ENCODE measurements at regions not wholly inside any gene's neighbourhood (a gene's known extent, or its start where the extent isn't known, plus 50 kb on each side); places are given as distances from the start of the nearest gene placed in this dataset.

GRCh38 chr6:140816681-140817080 lies 1316.0 kb upstream of the GJE1 start:
- ATAC-seq: no peak
- intact Hi-C loops (cut with DNase I): no loop called here

DNA sequence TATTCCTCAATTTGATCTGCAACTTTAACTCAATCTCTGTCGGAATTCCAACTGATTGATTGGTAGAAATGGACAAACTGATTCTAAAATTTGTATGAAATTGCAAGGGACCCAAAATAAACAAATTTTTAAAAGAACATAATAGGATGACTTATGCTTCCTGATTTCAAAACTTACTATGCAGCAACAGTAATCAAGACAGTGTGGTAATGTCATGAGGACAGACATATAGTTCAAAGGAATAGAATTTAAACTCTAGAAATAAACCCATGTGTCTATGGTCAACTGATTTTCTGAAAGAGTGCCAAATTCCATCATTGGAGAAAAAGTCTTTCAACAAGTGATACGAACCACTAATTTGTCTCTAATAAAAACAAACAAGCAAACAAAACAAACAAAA lies 1320.1 kb upstream of the GJE1 start:
- Histone ChIP-seq H3K4me3 (no peak overlapping the region), H3K27me3 (ENCODE audit: low read depth) (no peaks in the 10 kb centered on the region), H3K36me3 (no peaks in the 10 kb centered on the region), H3K9me3 (no peaks in the 10 kb centered on the region), H3K4me1 (no peaks in the 10 kb centered on the region), H3K27ac (no peak overlapping the region)
- intact Hi-C loops (cut with DNase I): no loop called here
- ATAC-seq (no peak), DNase-seq (no peak)
- TF ChIP-seq CTCF (IDR thresholded peaks at IDR 0.05): no peak

More at GRCh38 chr6:140816681-140817080, 1316.0 kb upstream of the GJE1 start:
- Histone ChIP-seq H3K9me3 (no peaks in the 10 kb centered on the region), H3K27me3 (ENCODE audit: low read depth) (no peaks in the 10 kb centered on the region), H3K4me3 (no peak overlapping the region), H3K27ac (no peak overlapping the region), H3K4me1 (no peaks in the 10 kb centered on the region), H3K36me3 (no peaks in the 10 kb centered on the region)
- DNase-seq: no peak
- TF ChIP-seq CTCF (IDR thresholded peaks at IDR 0.05): no peak

DNA sequence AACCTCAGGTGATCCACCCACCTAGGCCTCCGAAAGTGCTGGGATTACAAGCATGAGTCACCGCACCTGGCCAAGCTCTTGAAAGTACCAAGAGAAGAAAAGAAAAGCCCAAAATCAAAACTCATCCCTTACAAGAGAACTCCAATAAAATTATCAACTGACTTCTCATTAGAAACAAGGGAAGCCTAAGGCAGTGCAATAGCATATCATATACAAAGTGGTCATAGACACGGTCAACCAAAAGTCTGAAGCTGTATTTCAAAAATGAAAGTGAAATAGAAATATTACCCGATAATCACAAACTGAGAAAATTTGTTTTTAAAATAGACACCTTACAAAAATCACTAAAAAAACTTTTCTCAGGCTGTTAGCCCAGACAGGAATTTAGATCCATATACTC lies 1321.1 kb upstream of the GJE1 start:
- intact Hi-C loops (cut with DNase I): no loop called here
- no peak for TF ChIP-seq CTCF (IDR thresholded peaks at IDR 0.05)
- DNase-seq (no peak), ATAC-seq (no peak)
- H3K27me3 ChIP-seq (ENCODE audit: low read depth): no peaks in the 10 kb centered on the region
- H3K4me1 ChIP-seq: no peaks in the 10 kb centered on the region
- H3K4me3 ChIP-seq: no peak overlapping the region
- H3K27ac ChIP-seq: no peak overlapping the region
- no peaks in the 10 kb centered on the region for H3K9me3 ChIP-seq
- no peaks in the 10 kb centered on the region for H3K36me3 ChIP-seq

- Histone ChIP-seq H3K4me3 (no peak overlapping the region), H3K27me3 (ENCODE audit: low read depth) (no peaks in the 10 kb centered on the region), H3K9me3 (no peaks in the 10 kb centered on the region), H3K4me1 (no peaks in the 10 kb centered on the region), H3K27ac (no peak overlapping the region), H3K36me3 (no peaks in the 10 kb centered on the region)
- TF ChIP-seq CTCF (IDR thresholded peaks at IDR 0.05): no peak
- ATAC-seq (no peak), DNase-seq (no peak)
- intact Hi-C loops (cut with DNase I): no loop called here
Observed at GRCh38 chr6:140809694-140810101, 1323.0 kb upstream of the GJE1 start.

DNA sequence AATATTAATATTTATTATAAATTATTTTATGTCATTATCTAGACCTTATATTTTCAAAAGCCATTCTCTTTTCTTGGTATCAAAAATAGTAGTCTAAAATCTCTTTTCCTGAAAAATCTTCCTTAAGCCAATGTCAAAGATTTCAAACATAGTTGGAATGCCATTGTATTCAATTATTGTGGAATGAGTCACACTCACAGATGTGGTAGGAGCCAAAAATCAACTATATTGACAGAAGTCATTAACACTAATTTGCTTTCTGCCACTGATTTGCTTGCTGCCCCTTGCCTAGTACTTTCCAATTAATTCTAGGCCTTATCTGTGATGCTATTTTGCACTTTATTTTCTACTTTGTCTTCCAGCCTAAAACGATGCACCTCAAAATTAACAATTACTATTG lies 1326.3 kb upstream of the GJE1 start:
- Histone ChIP-seq H3K36me3 (no peaks in the 10 kb centered on the region), H3K4me3 (no peak overlapping the region), H3K27ac (no peak overlapping the region), H3K9me3 (no peaks in the 10 kb centered on the region), H3K4me1 (no peaks in the 10 kb centered on the region), H3K27me3 (ENCODE audit: low read depth) (no peaks in the 10 kb centered on the region)
- intact Hi-C loops (cut with DNase I): no loop called here
- ATAC-seq: no peak
- DNase-seq: no peak
- no peak for TF ChIP-seq CTCF (IDR thresholded peaks at IDR 0.05)

GRCh38 chr6:140794544-140794943 lies 1338.2 kb upstream of the GJE1 start:
- Histone ChIP-seq H3K4me1 (no peaks in the 10 kb centered on the region), H3K4me3 (no peak overlapping the region), H3K9me3 (no peaks in the 10 kb centered on the region), H3K36me3 (no peaks in the 10 kb centered on the region), H3K27ac (no peak overlapping the region), H3K27me3 (ENCODE audit: low read depth) (no peaks in the 10 kb centered on the region)
- no peak for DNase-seq
- intact Hi-C loops (cut with DNase I): no loop called here
- ATAC-seq: no peak
- TF ChIP-seq CTCF (IDR thresholded peaks at IDR 0.05): no peak

All from lower lobe of right lung (tissue), 2 donors.